Spinal cord (tissue), 9 donors: ENCODE measurements at regions not wholly inside any gene's neighbourhood (a gene's known extent, or its start where the extent isn't known, plus 50 kb on each side); places are given as distances from the start of the nearest gene placed in this dataset.
"Not testable (repeated sequence)": the region's sequence is repeated elsewhere in the genome, so short reads cannot be mapped to it uniquely, and the experiment has no call there.

Experiments used
- DNase-seq, 6 donors: peaks; one replicate each; pipeline versions ENCODE4 v3.0.0 to v3.0.0-alpha.2; 2013 to 2015; ENCODE audit warnings: low spot score in 6 of 6, low read depth in 4 of 6
- H3K27ac ChIP-seq: one replicate; pipeline ENCODE4 v1.5.1; 2013; ENCODE audit warnings: low read depth, low read length, control low read depth
- H3K27me3 ChIP-seq: one replicate; pipeline ENCODE4 v1.6.1; 2013; ENCODE audit warnings: low read length; ENCODE audit not compliant: control insufficient read depth, insufficient read depth
- H3K36me3 ChIP-seq: one replicate; pipeline ENCODE4 v1.6.1; 2013; ENCODE audit warnings: low read length; ENCODE audit not compliant: control insufficient read depth, insufficient read depth
- H3K4me1 ChIP-seq: one replicate; pipeline ENCODE4 v1.6.1; 2013; ENCODE audit warnings: low read length; ENCODE audit not compliant: control insufficient read depth, insufficient read depth
- H3K4me3 ChIP-seq: one replicate; pipeline ENCODE4 v1.5.1; 2013; ENCODE audit warnings: low read depth, low read length, control low read depth
- H3K9me3 ChIP-seq: one replicate; pipeline ENCODE4 v1.6.1; 2013; ENCODE audit warnings: low read length; ENCODE audit not compliant: control insufficient read depth, insufficient read depth
- WGBS: methylation state at CpG from one replicate; pipeline ENCODE4 v1.1.5; 2013; ENCODE audit warnings: missing lambda C conversion rate; ENCODE audit not compliant: insufficient coverage; 5-methylcytosine and 5-hydroxymethylcytosine counted together
- donor health status: healthy.

DNA sequence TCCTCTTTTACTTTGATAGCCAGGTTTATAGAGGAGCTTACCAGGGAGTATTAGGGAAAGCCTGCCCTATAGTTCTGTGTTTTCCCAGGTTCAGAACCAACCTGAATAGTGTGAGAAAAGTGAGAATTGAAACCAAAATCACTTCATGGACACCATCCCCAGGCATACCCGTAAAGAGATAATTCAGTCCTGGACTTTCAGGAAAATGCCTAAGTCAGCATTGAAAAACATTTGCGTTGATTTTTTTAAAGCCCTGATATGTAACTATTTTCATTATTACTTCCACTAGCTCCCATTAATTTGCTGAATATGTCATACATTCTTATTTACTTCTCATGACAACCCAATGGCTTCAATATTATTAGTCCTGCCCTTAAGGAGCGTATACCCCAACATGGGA lies 77.4 kb upstream of the TCF21 start:
- no peak for DNase-seq
- H3K36me3 ChIP-seq: no peaks in the 10 kb centered on the region
- no peaks in the 10 kb centered on the region for H3K27me3 ChIP-seq
- H3K4me1 ChIP-seq: no peaks in the 10 kb centered on the region
- no peak overlapping the region for H3K4me3 ChIP-seq
- H3K9me3 ChIP-seq: no peaks in the 10 kb centered on the region
- WGBS: 100% methylated on average over 1 of the region's 3 CpGs
- H3K27ac ChIP-seq: no peak overlapping the region

DNA sequence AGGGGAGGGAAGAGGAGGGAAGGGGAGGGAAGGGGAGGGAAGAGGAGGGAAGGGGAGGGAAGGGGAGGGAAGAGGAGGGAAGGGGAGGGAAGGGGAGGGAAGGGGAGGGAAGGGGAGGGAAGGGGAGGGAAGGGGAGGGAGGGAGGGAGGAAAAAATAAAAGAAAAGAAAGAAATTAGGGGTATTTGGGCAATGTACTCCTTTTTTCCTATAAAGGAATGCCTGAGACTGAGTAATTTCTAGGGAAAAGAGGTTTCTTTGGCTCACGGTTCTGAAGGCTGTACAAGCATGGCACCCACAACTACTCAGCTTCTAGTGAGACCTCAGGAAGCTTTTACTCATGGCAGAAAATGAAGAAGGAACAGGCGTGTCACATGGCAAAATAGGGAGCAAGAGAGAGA lies 76.5 kb upstream of the TCF21 start:
- DNase-seq, H3K9me3 ChIP-seq, H3K4me3 ChIP-seq, H3K27me3 ChIP-seq, H3K36me3 ChIP-seq, H3K4me1 ChIP-seq, H3K27ac ChIP-seq: not testable (repeated sequence)
- no CpG with 5 or more reads among the region's 2 CpGs for WGBS

GRCh38 chr6:133814238-133814637 lies 74.7 kb upstream of the TCF21 start:
- Histone ChIP-seq H3K27ac (no peak overlapping the region), H3K9me3 (no peaks in the 10 kb centered on the region), H3K27me3 (no peaks in the 10 kb centered on the region), H3K36me3 (no peaks in the 10 kb centered on the region), H3K4me3 (no peak overlapping the region), H3K4me1 (no peaks in the 10 kb centered on the region)
- 100% methylated on average over 1 of the region's 1 CpG for WGBS
- DNase-seq: no peak

DNA sequence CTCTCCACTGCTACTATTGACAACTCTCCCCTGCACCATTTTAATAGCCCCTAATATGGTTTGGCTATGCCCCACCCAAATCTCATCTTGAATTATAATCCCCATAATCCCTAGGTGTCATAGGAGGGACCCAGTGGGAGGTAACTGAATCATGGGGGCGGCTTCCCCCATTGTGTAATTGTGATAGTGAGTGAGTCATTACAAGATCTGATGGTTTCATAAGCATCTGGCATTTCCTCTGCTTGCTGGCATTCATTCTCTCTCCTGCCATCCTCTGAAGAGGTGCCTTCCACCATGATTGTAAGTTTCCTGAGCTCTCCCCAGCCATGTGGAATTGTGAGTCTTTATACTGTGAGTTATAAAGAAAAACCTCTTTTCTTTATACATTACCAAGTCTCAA lies 74.1 kb upstream of the TCF21 start:
- no peaks in the 10 kb centered on the region for H3K9me3 ChIP-seq
- WGBS: no CpG with 5 or more reads among the region's 1 CpG
- H3K4me3 ChIP-seq: no peak overlapping the region
- no peak for DNase-seq
- H3K27me3 ChIP-seq: no peaks in the 10 kb centered on the region
- no peak overlapping the region for H3K27ac ChIP-seq
- H3K4me1 ChIP-seq: no peaks in the 10 kb centered on the region
- no peaks in the 10 kb centered on the region for H3K36me3 ChIP-seq

- Histone ChIP-seq H3K36me3 (no peaks in the 10 kb centered on the region), H3K9me3 (no peaks in the 10 kb centered on the region), H3K4me1 (no peaks in the 10 kb centered on the region), H3K27me3 (no peaks in the 10 kb centered on the region), H3K4me3 (no peak overlapping the region), H3K27ac (no peak overlapping the region)
- 76% methylated on average over 2 of the region's 2 CpGs for WGBS
- no peak for DNase-seq
Measured at GRCh38 chr6:133815313-133815712, 73.6 kb upstream of the TCF21 start.

GRCh38 chr6:133816171-133816570 lies 72.7 kb upstream of the TCF21 start:
- no peaks in the 10 kb centered on the region for H3K36me3 ChIP-seq
- no CpG with 5 or more reads among the region's 1 CpG for WGBS
- no peaks in the 10 kb centered on the region for H3K27me3 ChIP-seq
- no peaks in the 10 kb centered on the region for H3K9me3 ChIP-seq
- no peak overlapping the region for H3K27ac ChIP-seq
- no peak overlapping the region for H3K4me3 ChIP-seq
- H3K4me1 ChIP-seq: no peaks in the 10 kb centered on the region
- no peak for DNase-seq

DNA sequence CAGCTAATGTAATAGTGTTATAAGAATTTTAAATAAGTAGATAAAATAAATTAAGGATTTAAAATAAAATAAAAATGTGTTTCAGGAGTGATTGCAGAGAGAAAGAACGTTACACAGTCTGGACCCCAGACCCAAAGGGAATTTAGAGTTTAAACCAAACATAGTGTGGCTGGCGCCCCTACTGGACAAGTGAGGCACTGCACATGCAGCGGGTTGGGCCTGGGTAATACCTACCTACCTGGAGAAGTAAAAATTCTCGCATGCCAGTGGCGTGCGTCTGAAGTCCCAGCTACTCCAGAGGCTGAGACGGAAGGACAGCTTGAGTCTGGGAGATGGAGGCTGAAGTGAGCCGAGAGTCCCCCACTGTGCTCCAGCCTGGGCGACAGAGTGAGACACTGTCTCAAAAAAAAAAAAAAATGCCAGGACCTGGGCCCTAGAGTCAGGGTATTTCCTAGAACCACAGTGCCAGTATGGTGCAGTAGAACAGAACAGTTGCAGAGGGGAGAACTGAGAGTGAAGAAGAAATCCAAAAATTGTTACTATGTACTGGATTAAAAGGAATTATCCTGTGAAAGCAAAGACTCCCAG lies 71.4 kb upstream of the TCF21 start:
- DNase-seq: no peak
- Histone ChIP-seq H3K4me3 (no peak overlapping the region), H3K27ac (no peak overlapping the region), H3K9me3 (no peaks in the 10 kb centered on the region), H3K4me1 (no peaks in the 10 kb centered on the region), H3K36me3 (no peaks in the 10 kb centered on the region), H3K27me3 (no peaks in the 10 kb centered on the region)
- WGBS: 89% methylated on average over 9 of the region's 9 CpGs

DNA sequence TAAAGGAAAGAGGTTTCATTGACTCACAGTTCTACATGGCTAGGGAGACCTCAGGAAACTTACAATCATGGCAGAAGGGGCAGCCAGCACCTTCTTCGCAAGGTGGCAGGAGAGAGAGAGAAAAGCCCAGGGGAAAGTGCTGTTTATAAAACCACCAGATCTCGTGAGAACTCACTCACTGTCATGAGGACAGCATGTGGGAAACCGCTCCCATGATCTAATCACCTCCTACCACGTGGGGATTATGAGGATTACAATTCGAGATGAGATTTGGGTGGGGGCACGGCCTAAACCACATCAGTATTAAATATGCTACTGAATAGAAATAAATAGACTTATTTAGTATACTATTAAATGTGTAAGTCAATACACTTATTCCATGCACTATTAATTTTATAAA lies 70.6 kb upstream of the TCF21 start:
- H3K27ac ChIP-seq: no peak overlapping the region
- DNase-seq: no peak
- H3K36me3 ChIP-seq: no peaks in the 10 kb centered on the region
- no peaks in the 10 kb centered on the region for H3K27me3 ChIP-seq
- WGBS: no CpG with 5 or more reads among the region's 6 CpGs
- no peaks in the 10 kb centered on the region for H3K9me3 ChIP-seq
- H3K4me1 ChIP-seq: no peaks in the 10 kb centered on the region
- H3K4me3 ChIP-seq: no peak overlapping the region

DNA sequence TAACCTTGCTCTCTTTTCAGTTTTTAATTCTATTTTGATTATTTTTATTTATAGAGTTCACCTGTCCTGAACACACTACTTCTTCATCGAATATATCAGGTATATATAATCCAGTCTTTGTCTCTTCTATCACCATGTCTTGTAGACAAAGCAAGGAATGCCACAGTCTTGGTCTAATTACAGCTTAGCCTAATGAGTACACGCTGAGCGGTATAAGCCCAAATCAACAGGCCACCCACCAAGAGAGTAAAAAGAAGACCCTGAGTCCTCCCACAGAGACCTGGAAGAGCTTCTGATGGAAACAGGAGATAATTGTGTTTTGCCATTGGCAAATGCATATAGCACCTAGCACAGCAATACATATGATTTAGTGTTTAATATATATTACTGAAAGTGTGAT lies 68.7 kb upstream of the TCF21 start:
- DNase-seq: no peak
- Histone ChIP-seq H3K27me3 (no peaks in the 10 kb centered on the region), H3K9me3 (no peaks in the 10 kb centered on the region), H3K4me1 (no peaks in the 10 kb centered on the region), H3K4me3 (no peak overlapping the region), H3K36me3 (no peaks in the 10 kb centered on the region), H3K27ac (no peak overlapping the region)
- no CpG with 5 or more reads among the region's 3 CpGs for WGBS

GRCh38 chr6:133827766-133828165 lies 61.1 kb upstream of the TCF21 start:
- no peaks in the 10 kb centered on the region for H3K4me1 ChIP-seq
- H3K4me3 ChIP-seq: no peak overlapping the region
- no peaks in the 10 kb centered on the region for H3K27me3 ChIP-seq
- no peak for DNase-seq
- H3K36me3 ChIP-seq: no peaks in the 10 kb centered on the region
- no peaks in the 10 kb centered on the region for H3K9me3 ChIP-seq
- H3K27ac ChIP-seq: no peak overlapping the region
